Ishikawa (cell line): ENCODE measurements at regions not wholly inside any gene's neighbourhood (a gene's known extent, or its start where the extent isn't known, plus 50 kb on each side); places are given as distances from the start of the nearest gene placed in this dataset.

Experiments
- CEBPB ChIP-seq: IDR thresholded peaks from 2 replicates; pipeline ENCODE4 v1.6.1; 2012
- CREB1 ChIP-seq: IDR thresholded peaks from 2 replicates; pipeline ENCODE4 v1.6.1; 2012; ENCODE audit warnings: low read depth
- EGR1 ChIP-seq: IDR thresholded peaks from 2 replicates; pipeline ENCODE4 v1.6.1; 2012
- EP300 ChIP-seq: IDR thresholded peaks from 2 replicates; pipeline ENCODE4 v1.6.1; 2012; ENCODE audit warnings: borderline replicate concordance
- FOXM1 ChIP-seq: IDR thresholded peaks from 2 replicates; pipeline ENCODE4 v1.6.1; 2012; ENCODE audit warnings: low read depth, borderline replicate concordance
- NFIC ChIP-seq: IDR thresholded peaks from 2 replicates; pipeline ENCODE4 v1.6.1; 2012
- RAD21 ChIP-seq: IDR thresholded peaks from 2 replicates; pipeline ENCODE4 v1.6.1; 2012; ENCODE audit warnings: low read depth
- TAF1 ChIP-seq: IDR thresholded peaks from 2 replicates; pipeline ENCODE4 v1.6.1; 2012; ENCODE audit warnings: low read depth, mild to moderate bottlenecking
- TCF12 ChIP-seq: IDR thresholded peaks from 2 replicates; pipeline ENCODE4 v1.6.1; 2012; ENCODE audit warnings: low read depth
- TEAD4 ChIP-seq: IDR thresholded peaks from 2 replicates; pipeline ENCODE4 v1.6.1; 2012
- YY1 ChIP-seq: IDR thresholded peaks from 2 replicates; pipeline ENCODE4 v1.6.1; 2012; ENCODE audit warnings: low read depth
- ZBTB7A ChIP-seq: IDR thresholded peaks from 2 replicates; pipeline ENCODE4 v1.6.1; 2012; ENCODE audit warnings: low read depth
- TF ChIP-seq, protein P1 (sequence below): IDR thresholded peaks from 2 replicates; pipeline ENCODE4 v1.6.1; 2012
- TF ChIP-seq, protein P2 (sequence below): IDR thresholded peaks from 2 replicates; pipeline ENCODE4 v1.6.1; 2012
- TF ChIP-seq, protein P3 (sequence below): IDR thresholded peaks from 2 replicates; pipeline ENCODE4 v1.6.1; 2012; ENCODE audit warnings: low read depth, mild to moderate bottlenecking

DNA sequence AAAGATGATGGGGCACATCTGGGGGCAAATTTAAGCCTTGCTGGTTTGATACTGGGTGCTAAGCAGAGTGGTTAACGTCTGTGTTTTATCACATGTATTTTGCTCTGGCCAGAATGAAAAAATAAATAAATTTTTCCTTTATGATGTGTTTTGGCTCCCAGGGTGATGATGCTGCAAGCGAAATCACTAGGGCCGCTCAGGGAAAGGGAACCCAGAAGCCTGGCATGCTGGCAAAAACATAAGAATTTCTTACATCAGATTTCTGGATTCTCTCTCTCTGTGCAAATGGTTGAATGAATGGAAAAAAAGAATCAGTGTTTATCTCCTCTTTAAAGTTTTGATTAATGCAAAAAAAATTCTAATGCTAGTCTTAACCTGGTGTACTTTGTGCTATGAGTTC, 1975.2 kb upstream of the C9orf72 start:
- TF ChIP-seq TEAD4 (no peak), YY1 (no peak), EGR1 (no peak), ZBTB7A (no peak), TCF12 (no peak)
- TF ChIP-seq, protein P1, sequence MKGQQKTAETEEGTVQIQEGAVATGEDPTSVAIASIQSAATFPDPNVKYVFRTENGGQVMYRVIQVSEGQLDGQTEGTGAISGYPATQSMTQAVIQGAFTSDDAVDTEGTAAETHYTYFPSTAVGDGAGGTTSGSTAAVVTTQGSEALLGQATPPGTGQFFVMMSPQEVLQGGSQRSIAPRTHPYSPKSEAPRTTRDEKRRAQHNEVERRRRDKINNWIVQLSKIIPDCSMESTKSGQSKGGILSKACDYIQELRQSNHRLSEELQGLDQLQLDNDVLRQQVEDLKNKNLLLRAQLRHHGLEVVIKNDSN = no peak
- TF ChIP-seq, protein P2, sequence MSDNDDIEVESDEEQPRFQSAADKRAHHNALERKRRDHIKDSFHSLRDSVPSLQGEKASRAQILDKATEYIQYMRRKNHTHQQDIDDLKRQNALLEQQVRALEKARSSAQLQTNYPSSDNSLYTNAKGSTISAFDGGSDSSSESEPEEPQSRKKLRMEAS = no peak

DNA sequence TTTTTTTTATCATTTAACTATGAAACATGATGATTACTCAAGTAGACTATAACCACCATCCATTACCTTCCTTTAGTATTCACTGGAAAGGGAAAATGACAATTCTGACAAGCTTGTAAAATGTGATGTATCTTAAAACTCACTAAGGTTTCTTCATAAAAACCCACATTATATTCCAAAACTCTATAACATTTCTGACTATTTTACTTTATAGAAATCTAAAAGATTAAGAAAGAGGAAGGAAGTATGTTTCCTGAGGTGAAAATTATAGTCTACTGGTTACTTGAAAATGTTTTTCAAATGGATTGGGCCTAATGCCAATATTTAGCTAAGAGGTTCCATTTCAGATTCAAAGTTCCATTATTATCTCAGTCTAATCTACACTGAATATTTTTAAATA, 1982.2 kb upstream of the C9orf72 start:
- TF ChIP-seq, protein P2 = no peak
- TF ChIP-seq ZBTB7A (no peak), TEAD4 (no peak), EP300 (no peak), YY1 (no peak), CEBPB (no peak), CREB1 (no peak)
- TF ChIP-seq, protein P3, sequence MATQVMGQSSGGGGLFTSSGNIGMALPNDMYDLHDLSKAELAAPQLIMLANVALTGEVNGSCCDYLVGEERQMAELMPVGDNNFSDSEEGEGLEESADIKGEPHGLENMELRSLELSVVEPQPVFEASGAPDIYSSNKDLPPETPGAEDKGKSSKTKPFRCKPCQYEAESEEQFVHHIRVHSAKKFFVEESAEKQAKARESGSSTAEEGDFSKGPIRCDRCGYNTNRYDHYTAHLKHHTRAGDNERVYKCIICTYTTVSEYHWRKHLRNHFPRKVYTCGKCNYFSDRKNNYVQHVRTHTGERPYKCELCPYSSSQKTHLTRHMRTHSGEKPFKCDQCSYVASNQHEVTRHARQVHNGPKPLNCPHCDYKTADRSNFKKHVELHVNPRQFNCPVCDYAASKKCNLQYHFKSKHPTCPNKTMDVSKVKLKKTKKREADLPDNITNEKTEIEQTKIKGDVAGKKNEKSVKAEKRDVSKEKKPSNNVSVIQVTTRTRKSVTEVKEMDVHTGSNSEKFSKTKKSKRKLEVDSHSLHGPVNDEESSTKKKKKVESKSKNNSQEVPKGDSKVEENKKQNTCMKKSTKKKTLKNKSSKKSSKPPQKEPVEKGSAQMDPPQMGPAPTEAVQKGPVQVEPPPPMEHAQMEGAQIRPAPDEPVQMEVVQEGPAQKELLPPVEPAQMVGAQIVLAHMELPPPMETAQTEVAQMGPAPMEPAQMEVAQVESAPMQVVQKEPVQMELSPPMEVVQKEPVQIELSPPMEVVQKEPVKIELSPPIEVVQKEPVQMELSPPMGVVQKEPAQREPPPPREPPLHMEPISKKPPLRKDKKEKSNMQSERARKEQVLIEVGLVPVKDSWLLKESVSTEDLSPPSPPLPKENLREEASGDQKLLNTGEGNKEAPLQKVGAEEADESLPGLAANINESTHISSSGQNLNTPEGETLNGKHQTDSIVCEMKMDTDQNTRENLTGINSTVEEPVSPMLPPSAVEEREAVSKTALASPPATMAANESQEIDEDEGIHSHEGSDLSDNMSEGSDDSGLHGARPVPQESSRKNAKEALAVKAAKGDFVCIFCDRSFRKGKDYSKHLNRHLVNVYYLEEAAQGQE = no peak
- TF ChIP-seq, protein P1 = no peak

DNA sequence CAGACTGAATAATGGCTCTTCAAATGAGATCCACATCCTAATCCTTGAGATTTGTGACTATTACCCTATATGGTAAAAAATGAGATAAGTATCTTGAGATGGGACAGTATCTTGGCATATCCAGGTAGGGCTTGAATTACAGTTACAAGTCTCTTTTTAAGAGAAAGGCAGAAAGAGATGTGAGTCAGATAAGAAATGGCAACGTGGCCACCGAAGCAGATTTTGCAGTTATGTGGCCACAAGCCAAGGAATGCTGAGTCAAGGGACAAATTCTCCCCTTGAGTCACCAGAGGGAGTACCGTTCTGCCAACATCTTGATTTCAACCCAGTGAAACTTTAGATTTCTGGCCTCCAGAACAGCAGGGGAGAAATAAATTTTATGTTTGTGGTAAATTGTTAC, 1983.0 kb upstream of the C9orf72 start:
- no peak for TF ChIP-seq ZBTB7A
- TF ChIP-seq NFIC = 0 out of 2 replicates have a peak, but pooled peaks have one; percentile 40
- TF ChIP-seq TEAD4 = peak; percentile 33; the same call in 1 of the 2 replicates
- TF ChIP-seq, protein P1 = no peak

DNA sequence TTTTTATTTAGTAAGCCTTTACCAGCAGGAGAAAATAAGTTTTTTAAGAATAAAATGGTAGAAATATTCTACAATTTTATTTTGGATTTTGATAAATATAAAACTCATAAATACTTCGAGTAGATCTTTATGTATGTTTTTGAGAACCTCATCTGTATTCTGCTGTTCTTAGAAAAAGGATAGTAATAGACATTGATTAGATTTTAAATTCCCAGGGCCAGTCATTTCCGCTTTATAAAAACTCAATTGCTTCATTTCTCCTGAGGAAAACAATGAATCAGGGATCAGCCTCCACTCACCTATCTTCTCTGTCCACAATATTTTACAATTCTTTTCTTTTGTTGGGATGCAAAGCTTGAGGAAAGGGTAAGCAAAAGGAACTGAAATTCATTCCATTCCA, 1983.5 kb upstream of the C9orf72 start:
- TF ChIP-seq CREB1 = no peak
- TF ChIP-seq, protein P2 = no peak
- no peak for TF ChIP-seq EP300
- TF ChIP-seq, protein P1 = no peak
- no peak for TF ChIP-seq TAF1
- TF ChIP-seq TCF12 = no peak
- TF ChIP-seq YY1 = no peak
- no peak for TF ChIP-seq EGR1
- TF ChIP-seq RAD21 = no peak

DNA sequence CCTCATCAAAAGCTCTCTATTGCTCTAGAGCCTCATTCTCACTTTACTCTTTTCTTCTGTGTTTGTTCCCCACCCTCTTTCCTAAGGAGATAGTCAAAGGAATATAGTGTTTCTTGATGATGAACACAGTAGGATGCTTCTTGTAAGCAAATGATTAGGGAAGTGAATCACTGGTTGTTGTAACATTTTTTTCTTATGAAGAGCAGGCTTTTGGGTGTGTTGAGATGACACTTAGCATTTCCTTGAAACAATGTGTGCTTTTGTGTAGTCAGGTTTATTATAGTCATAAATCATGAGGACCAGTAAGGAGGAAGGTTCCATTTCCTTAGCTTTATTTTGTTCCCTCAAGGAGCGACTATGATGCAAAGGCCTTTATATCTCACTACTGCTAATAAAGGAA, 1991.3 kb upstream of the C9orf72 start:
- TF ChIP-seq, protein P1 = no peak
- TF ChIP-seq RAD21 (no peak), CREB1 (no peak), TAF1 (no peak), EP300 (no peak), ZBTB7A (no peak), TEAD4 (no peak), FOXM1 (no peak), CEBPB (no peak), TCF12 (no peak), YY1 (no peak), NFIC (no peak), EGR1 (no peak)
- TF ChIP-seq, protein P2 = no peak
- TF ChIP-seq, protein P3 = no peak
